ENCODE measurements at regions not wholly inside any gene's neighbourhood (a gene's known extent, or its start where the extent isn't known, plus 50 kb on each side); places are given as distances from the start of the nearest gene placed in this dataset.

GRCh38 chr21:24222676-24223075 lies 1384.6 kb downstream of the MRPL39 start:
- TF ChIP-seq TAF1 (IDR thresholded peaks at IDR 0.05; ENCODE audit: low read depth, low read length), result no peak
- TF ChIP-seq POLR2AphosphoS5 (IDR thresholded peaks at IDR 0.05; ENCODE audit: low read depth, low read length), result no peak
- TF ChIP-seq POLR2A (IDR thresholded peaks at IDR 0.05; ENCODE audit: low read depth, low read length), result no peak
- no peak for TF ChIP-seq PAX5 (IDR thresholded peaks at IDR 0.05; ENCODE audit: insufficient read depth, low read length, severe bottlenecking)
